MCF 10A (cell line): ENCODE measurements at regions not wholly inside any gene's neighbourhood (a gene's known extent, or its start where the extent isn't known, plus 50 kb on each side); places are given as distances from the start of the nearest gene placed in this dataset.

Experiments used
- BruUV-seq: library from RNA; stranded (reverse); fragments of 400-500 nt; replicated peaks from 2 replicates; lab custom pipeline; 2021; lab: Mats Ljungman, UMichigan
- CTCF ChIA-PET: fragments of 300-600 bp; sonication (Branson Sonifier 250); formaldehyde crosslinking; extraction: SDS; loops from one replicate; lab custom pipeline; 2021; ENCODE audit warnings: antibody characterized with exemption, inconsistent platforms; lab: Yijun Ruan, JAX
- POLR2A ChIA-PET: fragments of 300-600, 350-650 bp; sonication (Branson Sonifier 250); formaldehyde crosslinking; extraction: SDS; loops from one replicate; lab custom pipeline; 2020; ENCODE audit warnings: antibody characterized with exemption, inconsistent platforms; lab: Yijun Ruan, JAX
- DNase-seq: peaks from one replicate; pipeline ENCODE4 v3.0.0-alpha.2; 2018; ENCODE audit not compliant: unreplicated experiment
- H3K27ac Mint-ChIP-seq: one replicate; pipeline ENCODE4 v1.8.0; 2022; ENCODE audit warnings: mild to moderate bottlenecking, low read depth, mixed read lengths; ENCODE audit not compliant: unreplicated experiment
- H3K27me3 Mint-ChIP-seq: one replicate; pipeline ENCODE4 v1.8.0; 2022; ENCODE audit warnings: mixed read lengths; ENCODE audit not compliant: insufficient read depth, unreplicated experiment
- H3K36me3 Mint-ChIP-seq: one replicate; pipeline ENCODE4 v1.8.0; 2022; ENCODE audit warnings: mild to moderate bottlenecking, moderate library complexity, mixed read lengths; ENCODE audit not compliant: insufficient read depth, unreplicated experiment
- H3K4me1 Mint-ChIP-seq: one replicate; pipeline ENCODE4 v1.8.0; 2022; ENCODE audit warnings: mixed read lengths; ENCODE audit not compliant: insufficient read depth, unreplicated experiment
- H3K4me3 Mint-ChIP-seq: one replicate; pipeline ENCODE4 v1.8.0; 2022; ENCODE audit warnings: mild to moderate bottlenecking, moderate library complexity, mixed read lengths; ENCODE audit not compliant: unreplicated experiment
- H3K9me3 Mint-ChIP-seq: one replicate; pipeline ENCODE4 v1.8.0; 2022; ENCODE audit warnings: mixed read lengths; ENCODE audit not compliant: unreplicated experiment
- CTCF ChIP-seq: fragments of 200-600 bp; IDR thresholded peaks from one replicate; pipeline ENCODE4 v1.8.0; 2022; ENCODE audit warnings: antibody characterized with exemption, mild to moderate bottlenecking; ENCODE audit not compliant: unreplicated experiment
- intact Hi-C: fragments of 100-400 bp; cut with micrococcal nuclease; formaldehyde crosslinking; loops from 2 replicates; pipeline ENCODE4 v1.14.1; 2022

DNA sequence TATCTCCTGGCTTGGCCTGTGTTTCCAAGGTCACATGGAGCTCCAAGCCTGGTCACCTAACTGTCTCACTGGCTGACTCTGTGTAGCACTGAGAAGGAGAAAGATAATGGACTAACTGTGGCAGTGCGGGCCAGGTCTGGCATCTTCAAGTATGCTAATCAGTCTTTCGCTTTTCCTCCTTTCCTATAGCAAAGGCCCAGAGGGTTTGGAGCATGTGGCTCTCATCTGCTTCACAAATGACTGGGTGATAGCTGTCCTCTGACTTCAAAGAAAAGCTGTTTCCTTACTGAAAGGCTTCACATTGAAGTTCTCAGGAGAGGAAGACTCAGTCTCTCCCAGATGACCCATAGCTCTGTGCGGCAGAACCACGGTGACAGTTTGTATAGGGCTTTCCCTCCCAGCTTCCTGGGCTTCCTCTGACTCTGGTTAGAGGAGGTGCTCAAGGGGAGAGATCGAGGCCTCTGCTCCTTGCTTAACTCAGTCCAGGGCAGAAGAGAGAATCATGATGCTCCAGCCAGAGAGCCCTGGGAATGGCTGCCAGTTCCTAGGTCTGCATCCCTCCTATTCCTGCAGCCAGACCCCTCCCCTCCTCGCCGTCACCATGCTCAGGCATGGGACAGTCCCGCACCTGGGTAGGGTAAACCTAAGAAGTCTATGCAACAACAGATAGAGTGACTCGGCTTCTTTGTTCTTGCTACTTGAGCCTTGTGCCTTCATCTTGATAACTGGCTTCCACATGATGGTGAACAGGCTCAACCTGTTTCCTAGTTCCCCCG, 72.3 kb downstream of the CCDC71L start:
- H3K4me3 Mint-ChIP-seq: no peak overlapping the region
- H3K27me3 Mint-ChIP-seq: no peaks in the 10 kb centered on the region
- CTCF ChIA-PET: interaction anchor here (0.6 to 1.1 kb wide), 2 partner anchors 46 to 251 kb away, joined by 4 read pairs; no protein-coding TSS in a partner anchor

DNA sequence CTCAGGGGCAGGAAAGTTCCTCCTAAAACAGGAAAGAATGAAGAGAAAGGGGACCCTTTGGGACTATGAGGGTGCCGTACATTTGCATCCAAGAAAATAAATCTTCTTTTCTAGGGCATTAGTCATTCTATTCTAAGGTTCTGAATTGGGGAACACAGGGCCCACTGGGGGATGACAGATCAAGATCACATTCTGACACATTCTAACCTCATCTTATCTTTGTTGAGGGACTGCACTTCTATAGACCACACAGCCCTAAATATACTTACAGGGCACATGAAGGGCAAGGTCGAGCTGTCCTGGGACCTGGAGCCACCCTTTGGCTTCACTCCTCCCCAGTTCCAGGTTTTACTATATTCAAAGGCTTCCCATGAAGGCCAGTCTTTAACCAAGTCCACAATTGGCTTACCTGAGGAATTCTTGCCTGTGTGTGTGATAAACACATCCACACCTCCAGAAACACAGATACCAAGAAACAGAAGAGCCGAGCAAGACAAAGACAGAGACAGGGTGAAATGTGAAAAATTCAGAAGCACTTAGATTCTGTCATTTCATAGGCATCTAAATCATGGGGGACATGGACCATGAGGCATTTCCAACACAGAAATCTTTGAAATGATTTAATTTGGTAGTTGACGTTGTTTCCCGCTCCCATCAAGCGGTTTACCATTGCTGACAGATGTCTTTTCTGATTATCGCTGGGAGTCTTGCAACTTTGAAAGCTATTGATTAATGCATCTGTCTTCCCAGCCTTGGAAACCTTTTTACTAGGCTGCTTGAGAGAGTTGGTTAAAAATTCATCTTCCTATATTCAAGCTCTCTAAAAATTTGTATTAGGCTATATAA, 75.8 kb downstream of the CCDC71L start:
- ChIA-PET POLR2A (interaction anchor here (0.9 kb wide), 1 partner anchor 13 kb away, joined by 3 read pairs; no protein-coding TSS in a partner anchor), CTCF (interaction anchor here (0.6 kb wide), 1 partner anchor 584 kb away, joined by 5 read pairs; the partner anchor contains the start of gene HBP1)
- H3K27me3 Mint-ChIP-seq: no peaks in the 10 kb centered on the region
- DNase-seq: no peak
- no peaks in the 10 kb centered on the region for H3K36me3 Mint-ChIP-seq
- TF ChIP-seq CTCF: no peak
- H3K9me3 Mint-ChIP-seq: no peaks in the 10 kb centered on the region
- BruUV-seq: no TSS peak
- intact Hi-C loops: no loop called here
- H3K4me3 Mint-ChIP-seq: no peak overlapping the region
- no peaks in the 10 kb centered on the region for H3K4me1 Mint-ChIP-seq
- no peak overlapping the region for H3K27ac Mint-ChIP-seq

More for the DNA sequence above, 72.3 kb downstream of the CCDC71L start:
- no peaks in the 10 kb centered on the region for H3K4me1 Mint-ChIP-seq
- DNase-seq: no peak
- no peak overlapping the region for H3K27ac Mint-ChIP-seq
- TF ChIP-seq CTCF: no peak
- H3K9me3 Mint-ChIP-seq: no peaks in the 10 kb centered on the region
- BruUV-seq: no TSS peak
- POLR2A ChIA-PET: interaction anchor here (1.2 kb wide), 1 partner anchor 20 kb away, joined by 3 read pairs; no protein-coding TSS in a partner anchor
- no peaks in the 10 kb centered on the region for H3K36me3 Mint-ChIP-seq
- intact Hi-C loops: no loop called here

- ChIA-PET POLR2A (interaction anchor here (0.9 kb wide), 1 partner anchor 14 kb away, joined by 3 read pairs; no protein-coding TSS in a partner anchor), CTCF (interaction anchor here (0.6 kb wide), 3 partner anchors 100 to 1233 kb away, joined by 3 read pairs; no protein-coding TSS in a partner anchor)
- H3K27ac Mint-ChIP-seq: no peak overlapping the region
- H3K4me3 Mint-ChIP-seq: no peak overlapping the region
- no peaks in the 10 kb centered on the region for H3K36me3 Mint-ChIP-seq
- no peaks in the 10 kb centered on the region for H3K4me1 Mint-ChIP-seq
- intact Hi-C loops: no loop called here
- DNase-seq: no peak
- no TSS peak for BruUV-seq
- H3K27me3 Mint-ChIP-seq: no peaks in the 10 kb centered on the region
- no peaks in the 10 kb centered on the region for H3K9me3 Mint-ChIP-seq
- no peak for TF ChIP-seq CTCF
Measured at GRCh38 chr7:106583706-106584690, 77.0 kb downstream of the CCDC71L start.
